ENCODE measurements at regions not wholly inside any gene's neighbourhood (a gene's known extent, or its start where the extent isn't known, plus 50 kb on each side); places are given as distances from the start of the nearest gene placed in this dataset.

GRCh38 chr18:48468151-48468550 lies 59.0 kb upstream of the ZBTB7C start:
- no peak for TF ChIP-seq CTCF (IDR thresholded peaks at IDR 0.05; ENCODE audit: unreplicated experiment in 3 of 3)
- Mint-ChIP-seq H3K27me3 (ENCODE audit: low read depth) (peaks cover 5% of the 10 kb centered on the region), H3K27ac (peak overlapping the region; percentile 42 to 56 (median 50)), H3K9me3 (peaks cover 5% of the 10 kb centered on the region), H3K36me3 (ENCODE audit: low read depth) (no peaks in the 10 kb centered on the region), H3K4me3 (no peak overlapping the region), H3K4me1 (peaks cover 7% of the 10 kb centered on the region)

- Mint-ChIP-seq H3K4me1 (peaks cover 7% of the 10 kb centered on the region), H3K4me3 (no peak overlapping the region), H3K27ac (peak overlapping the region; percentile 46 to 63 (median 56)), H3K27me3 (ENCODE audit: low read depth) (peaks cover 5% of the 10 kb centered on the region), H3K9me3 (peaks cover 3% of the 10 kb centered on the region), H3K36me3 (ENCODE audit: low read depth) (no peaks in the 10 kb centered on the region)
- TF ChIP-seq CTCF (IDR thresholded peaks at IDR 0.05; ENCODE audit: unreplicated experiment in 3 of 3): no peak
Observed at GRCh38 chr18:48467231-48467630, 58.0 kb upstream of the ZBTB7C start.

DNA sequence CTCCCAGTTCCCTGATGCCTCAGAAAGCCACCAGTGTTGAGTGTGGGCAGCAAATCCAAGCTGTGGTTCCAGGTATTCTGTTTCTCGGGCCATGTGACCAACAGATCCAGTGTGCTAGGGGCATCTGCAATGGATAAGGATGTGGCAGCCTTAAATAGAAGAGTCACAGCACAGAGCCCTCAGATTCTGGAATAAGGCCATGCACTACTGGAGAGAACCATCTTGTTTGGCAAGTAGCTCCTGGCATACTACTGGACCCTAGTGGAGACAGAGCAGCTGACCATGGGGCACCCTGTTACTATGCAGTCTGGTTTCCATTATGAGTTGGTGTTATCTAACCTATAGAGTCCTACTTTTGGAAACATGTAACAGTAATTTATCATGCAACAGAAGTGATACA lies 53.3 kb upstream of the ZBTB7C start:
- H3K27me3 Mint-ChIP-seq (ENCODE audit: low read depth): peaks cover 12% of the 10 kb centered on the region

GRCh38 chr18:48460929-48461583 lies 51.9 kb upstream of the ZBTB7C start:
- no peak for TF ChIP-seq CTCF (IDR thresholded peaks at IDR 0.05; ENCODE audit: unreplicated experiment in 3 of 3)
- Mint-ChIP-seq H3K36me3 (ENCODE audit: low read depth) (no peaks in the 10 kb centered on the region), H3K9me3 (no peaks in the 10 kb centered on the region), H3K27me3 (ENCODE audit: low read depth) (peaks cover 12% of the 10 kb centered on the region), H3K4me3 (no peak overlapping the region), H3K4me1 (no peaks in the 10 kb centered on the region), H3K27ac (no peak overlapping the region)

More for the DNA sequence above, 53.3 kb upstream of the ZBTB7C start:
- TF ChIP-seq CTCF (IDR thresholded peaks at IDR 0.05; ENCODE audit: unreplicated experiment in 3 of 3): no peak
- H3K36me3 Mint-ChIP-seq (ENCODE audit: low read depth): no peaks in the 10 kb centered on the region
- no peak overlapping the region for H3K4me3 Mint-ChIP-seq
- no peaks in the 10 kb centered on the region for H3K9me3 Mint-ChIP-seq
- H3K27ac Mint-ChIP-seq: no peak overlapping the region
- H3K4me1 Mint-ChIP-seq: no peaks in the 10 kb centered on the region

DNA sequence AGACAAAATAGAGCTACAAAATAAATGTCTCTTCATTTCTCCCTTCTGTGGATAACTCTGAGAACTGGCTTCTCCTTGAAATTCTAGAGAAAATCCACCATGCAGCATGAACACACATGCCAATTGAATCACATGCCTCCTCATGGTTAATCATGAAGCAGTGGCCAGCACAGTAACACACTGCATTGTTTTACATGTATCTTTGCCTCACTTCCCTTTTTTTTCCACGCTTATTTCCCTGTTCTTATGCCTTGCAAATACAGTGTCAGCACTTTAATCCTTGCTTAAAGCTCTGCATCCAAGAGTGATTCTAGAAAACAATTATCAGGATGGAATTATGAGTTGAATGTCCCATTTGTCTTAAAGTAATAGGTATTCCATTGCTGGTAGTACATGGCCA lies 50.3 kb upstream of the ZBTB7C start:
- Mint-ChIP-seq H3K4me3 (no peak overlapping the region), H3K36me3 (ENCODE audit: low read depth) (no peaks in the 10 kb centered on the region), H3K27me3 (ENCODE audit: low read depth) (peaks cover 12% of the 10 kb centered on the region), H3K27ac (no peak overlapping the region), H3K4me1 (peaks cover 3% of the 10 kb centered on the region), H3K9me3 (no peaks in the 10 kb centered on the region)
- no peak for TF ChIP-seq CTCF (IDR thresholded peaks at IDR 0.05; ENCODE audit: unreplicated experiment in 3 of 3)

DNA sequence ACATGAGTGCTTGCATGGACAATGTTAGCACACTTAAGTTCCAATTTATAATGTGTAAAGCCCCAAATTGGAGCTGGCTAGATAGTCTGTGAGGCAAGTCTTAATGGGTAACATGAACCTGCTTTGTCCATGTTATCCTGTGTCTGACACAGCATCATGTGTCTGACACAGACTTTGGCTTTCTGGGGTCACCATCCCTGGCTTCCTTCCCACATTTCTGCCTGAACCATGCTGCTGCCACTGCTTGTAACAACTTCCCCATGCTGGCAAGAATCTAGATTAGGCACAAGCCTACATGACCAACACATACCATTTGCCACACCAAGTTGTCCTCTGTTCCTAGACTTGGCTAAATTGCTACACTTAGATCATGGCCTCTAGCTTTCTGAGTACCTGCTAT lies 49.8 kb upstream of the ZBTB7C start:
- TF ChIP-seq CTCF (IDR thresholded peaks at IDR 0.05; ENCODE audit: unreplicated experiment in 3 of 3): no peak
- peaks cover 8% of the 10 kb centered on the region for H3K4me1 Mint-ChIP-seq
- no peaks in the 10 kb centered on the region for H3K9me3 Mint-ChIP-seq
- no peak overlapping the region for H3K4me3 Mint-ChIP-seq
- H3K27ac Mint-ChIP-seq: no peak overlapping the region
- H3K36me3 Mint-ChIP-seq (ENCODE audit: low read depth): no peaks in the 10 kb centered on the region
- peaks cover 12% of the 10 kb centered on the region for H3K27me3 Mint-ChIP-seq (ENCODE audit: low read depth)
